Muscle layer of colon (tissue), 2 donors: ENCODE measurements at regions not wholly inside any gene's neighbourhood (a gene's known extent, or its start where the extent isn't known, plus 50 kb on each side); places are given as distances from the start of the nearest gene placed in this dataset.

Experiments used
- H3K27ac ChIP-seq: one replicate; pipeline ENCODE4 v1.7.0; 2013; ENCODE audit warnings: low read depth, mild to moderate bottlenecking, low read length, moderate library complexity
- H3K27me3 ChIP-seq, 2 donors: one replicate each; pipeline ENCODE4 v1.7.0; 2013; ENCODE audit warnings: low read length in 2 of 2, mild to moderate bottlenecking in 2 of 2; ENCODE audit not compliant: insufficient read depth in 2 of 2, control insufficient read depth in 1 of 2
- H3K36me3 ChIP-seq: one replicate; pipeline ENCODE4 v1.7.0; 2013; ENCODE audit warnings: mild to moderate bottlenecking, low read length; ENCODE audit not compliant: insufficient read depth
- H3K4me1 ChIP-seq: one replicate; pipeline ENCODE4 v1.7.0; 2013; ENCODE audit warnings: mild to moderate bottlenecking, low read length; ENCODE audit not compliant: insufficient read depth
- H3K4me3 ChIP-seq, 2 donors: one replicate each; pipeline ENCODE4 v1.7.0; 2013; ENCODE audit warnings: low read length in 2 of 2, low read depth in 1 of 2, mild to moderate bottlenecking in 1 of 2, moderate library complexity in 1 of 2
- H3K9ac ChIP-seq: one replicate; pipeline ENCODE4 v1.7.0; 2013; ENCODE audit warnings: low read length
- H3K9me3 ChIP-seq: one replicate; pipeline ENCODE4 v1.7.0; 2013; ENCODE audit warnings: mild to moderate bottlenecking, low read length
- donor health status: abdominal sarcoma.
- donor health status: Adenocarcinoma of cecum.

GRCh38 chr4:53863736-53864365 is 200.6 kb downstream of the CHIC2 start:
- no peak overlapping the region for H3K27ac ChIP-seq
- no peaks in the 10 kb centered on the region for H3K9me3 ChIP-seq
- peaks cover 4% of the 10 kb centered on the region for H3K4me1 ChIP-seq
- no peak overlapping the region for H3K9ac ChIP-seq
- no peaks in the 10 kb centered on the region for H3K36me3 ChIP-seq
- H3K4me3 ChIP-seq: no peak overlapping the region
- no peaks in the 10 kb centered on the region for H3K27me3 ChIP-seq

GRCh38 chr4:53863158-53863557 is 201.2 kb downstream of the CHIC2 start:
- Histone ChIP-seq H3K27ac (no peak overlapping the region), H3K4me3 (no peak overlapping the region)

GRCh38 chr4:53861856-53862610 is 202.4 kb downstream of the CHIC2 start:
- H3K4me1 ChIP-seq: peaks cover 4% of the 10 kb centered on the region
- no peak overlapping the region for H3K27ac ChIP-seq
- H3K36me3 ChIP-seq: no peaks in the 10 kb centered on the region
- no peaks in the 10 kb centered on the region for H3K27me3 ChIP-seq
- no peaks in the 10 kb centered on the region for H3K9me3 ChIP-seq
- H3K4me3 ChIP-seq: no peak overlapping the region
- H3K9ac ChIP-seq: no peak overlapping the region

More at GRCh38 chr4:53863158-53863557, 201.2 kb downstream of the CHIC2 start:
- H3K27me3 ChIP-seq: no peaks in the 10 kb centered on the region
- no peaks in the 10 kb centered on the region for H3K36me3 ChIP-seq
- no peaks in the 10 kb centered on the region for H3K9me3 ChIP-seq
- H3K4me1 ChIP-seq: peaks cover 4% of the 10 kb centered on the region
- H3K9ac ChIP-seq: no peak overlapping the region

- Histone ChIP-seq H3K27me3 (no peaks in the 10 kb centered on the region), H3K36me3 (no peaks in the 10 kb centered on the region), H3K27ac (no peak overlapping the region), H3K9ac (no peak overlapping the region), H3K4me1 (peaks cover 4% of the 10 kb centered on the region), H3K4me3 (no peak overlapping the region), H3K9me3 (no peaks in the 10 kb centered on the region)
Measured at GRCh38 chr4:53859305-53859704, 205.1 kb downstream of the CHIC2 start.

- Histone ChIP-seq H3K4me1 (peaks cover 4% of the 10 kb centered on the region), H3K27ac (no peak overlapping the region), H3K9me3 (no peaks in the 10 kb centered on the region), H3K9ac (no peak overlapping the region), H3K4me3 (no peak overlapping the region), H3K27me3 (no peaks in the 10 kb centered on the region), H3K36me3 (no peaks in the 10 kb centered on the region)
Measured at GRCh38 chr4:53858744-53859143, 205.7 kb downstream of the CHIC2 start.

- H3K27ac ChIP-seq: no peak overlapping the region
- no peak overlapping the region for H3K9ac ChIP-seq
- no peaks in the 10 kb centered on the region for H3K27me3 ChIP-seq
- H3K4me3 ChIP-seq: no peak overlapping the region
- H3K36me3 ChIP-seq: no peaks in the 10 kb centered on the region
- H3K4me1 ChIP-seq: no peaks in the 10 kb centered on the region
- no peaks in the 10 kb centered on the region for H3K9me3 ChIP-seq
Measured at GRCh38 chr4:53855581-53856250, 208.7 kb downstream of the CHIC2 start.

GRCh38 chr4:53854991-53855568 is 209.3 kb downstream of the CHIC2 start:
- H3K9me3 ChIP-seq: no peaks in the 10 kb centered on the region
- no peak overlapping the region for H3K9ac ChIP-seq
- H3K4me1 ChIP-seq: no peaks in the 10 kb centered on the region
- H3K4me3 ChIP-seq: no peak overlapping the region
- no peaks in the 10 kb centered on the region for H3K27me3 ChIP-seq
- no peaks in the 10 kb centered on the region for H3K36me3 ChIP-seq
- no peak overlapping the region for H3K27ac ChIP-seq

GRCh38 chr4:53852343-53852742 is 212.1 kb downstream of the CHIC2 start:
- no peaks in the 10 kb centered on the region for H3K36me3 ChIP-seq
- H3K4me3 ChIP-seq: no peak overlapping the region
- H3K4me1 ChIP-seq: no peaks in the 10 kb centered on the region
- H3K27me3 ChIP-seq: no peaks in the 10 kb centered on the region
- no peak overlapping the region for H3K9ac ChIP-seq
- no peak overlapping the region for H3K27ac ChIP-seq
- no peaks in the 10 kb centered on the region for H3K9me3 ChIP-seq

- no peak overlapping the region for H3K27ac ChIP-seq
- H3K4me3 ChIP-seq: no peak overlapping the region
- H3K9me3 ChIP-seq: no peaks in the 10 kb centered on the region
Measured at GRCh38 chr4:53847965-53848364, 216.4 kb downstream of the CHIC2 start.

GRCh38 chr4:53844551-53844950 is 219.9 kb downstream of the CHIC2 start:
- no peaks in the 10 kb centered on the region for H3K27me3 ChIP-seq
- no peak overlapping the region for H3K4me3 ChIP-seq
- H3K36me3 ChIP-seq: no peaks in the 10 kb centered on the region
- no peaks in the 10 kb centered on the region for H3K9me3 ChIP-seq
- no peak overlapping the region for H3K9ac ChIP-seq
- no peak overlapping the region for H3K27ac ChIP-seq
- no peaks in the 10 kb centered on the region for H3K4me1 ChIP-seq

More at GRCh38 chr4:53847965-53848364, 216.4 kb downstream of the CHIC2 start:
- H3K4me1 ChIP-seq: no peaks in the 10 kb centered on the region
- no peaks in the 10 kb centered on the region for H3K27me3 ChIP-seq
- no peaks in the 10 kb centered on the region for H3K36me3 ChIP-seq
- H3K9ac ChIP-seq: no peak overlapping the region

- Histone ChIP-seq H3K9ac (no peak overlapping the region), H3K9me3 (no peaks in the 10 kb centered on the region), H3K27me3 (no peaks in the 10 kb centered on the region), H3K36me3 (no peaks in the 10 kb centered on the region), H3K4me1 (no peaks in the 10 kb centered on the region), H3K27ac (no peak overlapping the region), H3K4me3 (no peak overlapping the region)
Measured at GRCh38 chr4:53844133-53844532, 220.3 kb downstream of the CHIC2 start.
